ENCODE measurements at regions not wholly inside any gene's neighbourhood (a gene's known extent, or its start where the extent isn't known, plus 50 kb on each side); places are given as distances from the start of the nearest gene placed in this dataset.

- intact Hi-C loops (cut with DNase I; ENCODE audit: low total_unique reads) = no loop called here
- Histone ChIP-seq H3K27me3 (no peaks in the 10 kb centered on the region), H3K9me3 (peaks cover 0 to 38% (median 24%) of the 10 kb centered on the region in 4 donors), H3K27ac (no peak overlapping the region), H3K4me1 (no peaks in the 10 kb centered on the region), H3K4me3 (no peak overlapping the region), H3K36me3 (no peaks in the 10 kb centered on the region)
- no peak for TF ChIP-seq EP300 (IDR thresholded peaks at IDR 0.05)
- TF ChIP-seq POLR2AphosphoS5 (IDR thresholded peaks at IDR 0.05) = no peak
- no peak for TF ChIP-seq CTCF (IDR thresholded peaks at IDR 0.05)
- no peak for TF ChIP-seq POLR2A (IDR thresholded peaks at IDR 0.05)
- no peak for DNase-seq
- 83 to 100% (median 97%) methylated on average over 1 of the region's 1 CpG for WGBS, 5 donors
Measured at GRCh38 chr14:39733741-39734140, 301.5 kb upstream of the FBXO33 start.

GRCh38 chr14:39731912-39732311 is 299.7 kb upstream of the FBXO33 start:
- intact Hi-C loops (cut with DNase I; ENCODE audit: low total_unique reads) = no loop called here
- DNase-seq = no peak
- no peak overlapping the region for H3K27ac ChIP-seq
- TF ChIP-seq EP300 (IDR thresholded peaks at IDR 0.05) (no peak), POLR2A (IDR thresholded peaks at IDR 0.05) (no peak), POLR2AphosphoS5 (IDR thresholded peaks at IDR 0.05) (no peak), CTCF (IDR thresholded peaks at IDR 0.05) (no peak)
- peaks cover 0 to 34% (median 24%) of the 10 kb centered on the region in 4 donors for H3K9me3 ChIP-seq
- H3K36me3 ChIP-seq = no peaks in the 10 kb centered on the region
- H3K27me3 ChIP-seq = no peaks in the 10 kb centered on the region
- no peak overlapping the region for H3K4me3 ChIP-seq
- WGBS, 5 donors = 74 to 86% (median 77%) methylated on average over 2 of the region's 2 CpGs
- no peaks in the 10 kb centered on the region for H3K4me1 ChIP-seq

- Histone ChIP-seq H3K9me3 (peaks cover 0 to 10% (median 2%) of the 10 kb centered on the region in 4 donors), H3K36me3 (no peaks in the 10 kb centered on the region), H3K4me3 (no peak overlapping the region), H3K27me3 (no peaks in the 10 kb centered on the region), H3K27ac (no peak overlapping the region), H3K4me1 (no peaks in the 10 kb centered on the region)
- TF ChIP-seq EP300 (IDR thresholded peaks at IDR 0.05) (no peak), CTCF (IDR thresholded peaks at IDR 0.05) (no peak), POLR2AphosphoS5 (IDR thresholded peaks at IDR 0.05) (no peak), POLR2A (IDR thresholded peaks at IDR 0.05) (no peak)
- intact Hi-C loops (cut with DNase I; ENCODE audit: low total_unique reads) = no loop called here
- 78 to 87% (median 85%) methylated on average over 2 of the region's 2 CpGs for WGBS, 5 donors
- no peak for DNase-seq
Measured at GRCh38 chr14:39726563-39726962, 294.3 kb upstream of the FBXO33 start.

GRCh38 chr14:39722547-39723273 is 290.5 kb upstream of the FBXO33 start:
- H3K27ac ChIP-seq = no peak overlapping the region
- TF ChIP-seq EP300 (IDR thresholded peaks at IDR 0.05) (no peak), POLR2A (IDR thresholded peaks at IDR 0.05) (no peak), POLR2AphosphoS5 (IDR thresholded peaks at IDR 0.05) (no peak), CTCF (IDR thresholded peaks at IDR 0.05) (no peak)
- no peaks in the 10 kb centered on the region for H3K36me3 ChIP-seq
- WGBS, 5 donors = 57 to 71% (median 63%) methylated on average over 2 of the region's 2 CpGs
- no peak overlapping the region for H3K4me3 ChIP-seq
- no peaks in the 10 kb centered on the region for H3K9me3 ChIP-seq
- no peaks in the 10 kb centered on the region for H3K27me3 ChIP-seq
- intact Hi-C loops (cut with DNase I; ENCODE audit: low total_unique reads) = no loop called here
- no peaks in the 10 kb centered on the region for H3K4me1 ChIP-seq
- DNase-seq = no peak

All from stomach (tissue), 8 donors.